HL-60 (cell line): ENCODE measurements at regions not wholly inside any gene's neighbourhood (a gene's known extent, or its start where the extent isn't known, plus 50 kb on each side); places are given as distances from the start of the nearest gene placed in this dataset.

ENCODE experiments used
- CTCF ChIP-seq: IDR thresholded peaks from one replicate; pipeline ENCODE4 v1.5.1; 2011; ENCODE audit warnings: low read length, control low read depth, inconsistent platforms; ENCODE audit not compliant: insufficient read depth
- GABPA ChIP-seq: IDR thresholded peaks from 2 replicates; pipeline ENCODE4 v1.6.1; 2012; ENCODE audit warnings: low read depth
- POLR2AphosphoS5 ChIP-seq: IDR thresholded peaks from 2 replicates; pipeline ENCODE4 v1.6.1; 2012; ENCODE audit warnings: low read depth
- REST ChIP-seq: IDR thresholded peaks from 2 replicates; pipeline ENCODE4 v1.6.1; 2012; ENCODE audit warnings: low read depth; ENCODE audit not compliant: insufficient replicate concordance
- SPI1 ChIP-seq: IDR thresholded peaks from 2 replicates; pipeline ENCODE4 v1.6.1; 2012; ENCODE audit warnings: low read depth, mild to moderate bottlenecking, borderline replicate concordance

- TF ChIP-seq CTCF, result no peak
- TF ChIP-seq POLR2AphosphoS5, result no peak
- no peak for TF ChIP-seq GABPA
- TF ChIP-seq SPI1, result no peak
- TF ChIP-seq REST, result no peak
These were observed 886.2 kb upstream of the NRXN1 start for GRCh38 chr2:51918113-51918512.
